Keratinocyte (primary cell): ENCODE measurements at regions not wholly inside any gene's neighbourhood (a gene's known extent, or its start where the extent isn't known, plus 50 kb on each side); places are given as distances from the start of the nearest gene placed in this dataset.

Experiments used
- CTCF ChIP-seq, 3 experiments: IDR thresholded peaks in 1 of 3; conservative IDR thresholded peaks in 1 of 3; optimal IDR thresholded peaks in 1 of 3; 2 replicates in 2 of 3; 3 replicates in 1 of 3; pipeline versions ENCODE3 to v1.5.1; 2011; ENCODE audit warnings: low read length in 3 of 3, mild to moderate bottlenecking in 3 of 3, moderate library complexity in 2 of 3, control low read depth in 1 of 3, inconsistent platforms in 1 of 3; ENCODE audit not compliant: insufficient read depth in 2 of 3; ENCODE audit errors: extremely low read depth in 1 of 3
- EZH2 ChIP-seq: IDR thresholded peaks from one replicate; pipeline ENCODE4 v1.6.1; 2012; ENCODE audit warnings: inconsistent platforms, mild to moderate bottlenecking, low read length, moderate library complexity

GRCh38 chr13:107716741-107717140, 498.6 kb downstream of the LIG4 start:
- TF ChIP-seq CTCF (optimal IDR thresholded peaks at IDR 0.05 in 1 of 3, IDR thresholded peaks at IDR 0.05 in 1 of 3, conservative IDR thresholded peaks at IDR 0.05 in 1 of 3; ENCODE audit: extremely low read depth in 1 of 3, insufficient read depth in 2 of 3, low read length in 3 of 3) (no peak), EZH2 (no peak)
